ENCODE measurements at regions not wholly inside any gene's neighbourhood (a gene's known extent, or its start where the extent isn't known, plus 50 kb on each side); places are given as distances from the start of the nearest gene placed in this dataset.

DNA sequence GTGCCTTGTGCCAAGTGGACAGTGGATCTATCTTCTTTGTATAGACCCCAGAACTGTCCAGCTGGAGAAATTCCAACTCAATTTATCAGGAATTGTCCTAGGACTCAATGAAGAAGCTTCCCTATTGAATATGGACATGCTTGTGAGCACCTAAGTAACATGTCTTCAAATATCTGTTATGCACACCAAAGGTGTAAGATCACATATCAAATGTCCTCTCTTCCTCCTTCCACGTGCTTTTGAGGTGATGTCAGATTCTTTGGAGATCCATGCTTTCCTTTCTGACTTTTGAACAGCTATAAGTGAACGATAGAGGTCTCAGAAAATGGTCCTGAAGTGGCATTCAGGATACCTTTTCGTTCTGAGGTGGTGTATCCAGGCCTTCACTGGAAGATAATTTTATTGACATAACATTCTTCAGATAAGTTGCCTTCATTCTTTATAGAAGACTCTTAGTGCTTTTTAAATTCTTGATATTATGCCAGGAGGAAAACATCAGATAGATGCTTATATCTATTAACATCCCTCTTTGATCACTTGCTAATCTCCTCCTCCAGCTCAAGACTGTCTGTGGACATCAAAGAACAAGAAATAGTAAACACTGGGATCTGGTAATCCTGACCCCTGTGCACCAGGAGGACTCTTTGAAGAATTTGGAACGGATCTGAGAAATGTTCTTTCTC is 246.4 kb downstream of the SMARCA2 start:
- TF ChIP-seq, protein P1, sequence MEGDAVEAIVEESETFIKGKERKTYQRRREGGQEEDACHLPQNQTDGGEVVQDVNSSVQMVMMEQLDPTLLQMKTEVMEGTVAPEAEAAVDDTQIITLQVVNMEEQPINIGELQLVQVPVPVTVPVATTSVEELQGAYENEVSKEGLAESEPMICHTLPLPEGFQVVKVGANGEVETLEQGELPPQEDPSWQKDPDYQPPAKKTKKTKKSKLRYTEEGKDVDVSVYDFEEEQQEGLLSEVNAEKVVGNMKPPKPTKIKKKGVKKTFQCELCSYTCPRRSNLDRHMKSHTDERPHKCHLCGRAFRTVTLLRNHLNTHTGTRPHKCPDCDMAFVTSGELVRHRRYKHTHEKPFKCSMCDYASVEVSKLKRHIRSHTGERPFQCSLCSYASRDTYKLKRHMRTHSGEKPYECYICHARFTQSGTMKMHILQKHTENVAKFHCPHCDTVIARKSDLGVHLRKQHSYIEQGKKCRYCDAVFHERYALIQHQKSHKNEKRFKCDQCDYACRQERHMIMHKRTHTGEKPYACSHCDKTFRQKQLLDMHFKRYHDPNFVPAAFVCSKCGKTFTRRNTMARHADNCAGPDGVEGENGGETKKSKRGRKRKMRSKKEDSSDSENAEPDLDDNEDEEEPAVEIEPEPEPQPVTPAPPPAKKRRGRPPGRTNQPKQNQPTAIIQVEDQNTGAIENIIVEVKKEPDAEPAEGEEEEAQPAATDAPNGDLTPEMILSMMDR (conservative IDR thresholded peaks at IDR 0.05; ENCODE audit: low read depth in 2 of 2) = no peak
- no peak for TF ChIP-seq EZH2 (IDR thresholded peaks at IDR 0.05; ENCODE audit: low read depth, unreplicated experiment)
- TF ChIP-seq, protein P2, sequence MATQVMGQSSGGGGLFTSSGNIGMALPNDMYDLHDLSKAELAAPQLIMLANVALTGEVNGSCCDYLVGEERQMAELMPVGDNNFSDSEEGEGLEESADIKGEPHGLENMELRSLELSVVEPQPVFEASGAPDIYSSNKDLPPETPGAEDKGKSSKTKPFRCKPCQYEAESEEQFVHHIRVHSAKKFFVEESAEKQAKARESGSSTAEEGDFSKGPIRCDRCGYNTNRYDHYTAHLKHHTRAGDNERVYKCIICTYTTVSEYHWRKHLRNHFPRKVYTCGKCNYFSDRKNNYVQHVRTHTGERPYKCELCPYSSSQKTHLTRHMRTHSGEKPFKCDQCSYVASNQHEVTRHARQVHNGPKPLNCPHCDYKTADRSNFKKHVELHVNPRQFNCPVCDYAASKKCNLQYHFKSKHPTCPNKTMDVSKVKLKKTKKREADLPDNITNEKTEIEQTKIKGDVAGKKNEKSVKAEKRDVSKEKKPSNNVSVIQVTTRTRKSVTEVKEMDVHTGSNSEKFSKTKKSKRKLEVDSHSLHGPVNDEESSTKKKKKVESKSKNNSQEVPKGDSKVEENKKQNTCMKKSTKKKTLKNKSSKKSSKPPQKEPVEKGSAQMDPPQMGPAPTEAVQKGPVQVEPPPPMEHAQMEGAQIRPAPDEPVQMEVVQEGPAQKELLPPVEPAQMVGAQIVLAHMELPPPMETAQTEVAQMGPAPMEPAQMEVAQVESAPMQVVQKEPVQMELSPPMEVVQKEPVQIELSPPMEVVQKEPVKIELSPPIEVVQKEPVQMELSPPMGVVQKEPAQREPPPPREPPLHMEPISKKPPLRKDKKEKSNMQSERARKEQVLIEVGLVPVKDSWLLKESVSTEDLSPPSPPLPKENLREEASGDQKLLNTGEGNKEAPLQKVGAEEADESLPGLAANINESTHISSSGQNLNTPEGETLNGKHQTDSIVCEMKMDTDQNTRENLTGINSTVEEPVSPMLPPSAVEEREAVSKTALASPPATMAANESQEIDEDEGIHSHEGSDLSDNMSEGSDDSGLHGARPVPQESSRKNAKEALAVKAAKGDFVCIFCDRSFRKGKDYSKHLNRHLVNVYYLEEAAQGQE (IDR thresholded peaks at IDR 0.05; ENCODE audit: unreplicated experiment) = no peak
- no peak for TF ChIP-seq POLR2AphosphoS5 (IDR thresholded peaks at IDR 0.05; ENCODE audit: low read depth)
- TF ChIP-seq EZH2phosphoT487 (IDR thresholded peaks at IDR 0.05; ENCODE audit: unreplicated experiment) = no peak
- TF ChIP-seq, protein P3, sequence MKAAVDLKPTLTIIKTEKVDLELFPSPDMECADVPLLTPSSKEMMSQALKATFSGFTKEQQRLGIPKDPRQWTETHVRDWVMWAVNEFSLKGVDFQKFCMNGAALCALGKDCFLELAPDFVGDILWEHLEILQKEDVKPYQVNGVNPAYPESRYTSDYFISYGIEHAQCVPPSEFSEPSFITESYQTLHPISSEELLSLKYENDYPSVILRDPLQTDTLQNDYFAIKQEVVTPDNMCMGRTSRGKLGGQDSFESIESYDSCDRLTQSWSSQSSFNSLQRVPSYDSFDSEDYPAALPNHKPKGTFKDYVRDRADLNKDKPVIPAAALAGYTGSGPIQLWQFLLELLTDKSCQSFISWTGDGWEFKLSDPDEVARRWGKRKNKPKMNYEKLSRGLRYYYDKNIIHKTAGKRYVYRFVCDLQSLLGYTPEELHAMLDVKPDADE (IDR thresholded peaks at IDR 0.05) = no peak
- no peak for TF ChIP-seq JUNB (IDR thresholded peaks at IDR 0.05; ENCODE audit: unreplicated experiment)
- TF ChIP-seq CREB1 (CRISPR knock-in tag; IDR thresholded peaks at IDR 0.05; ENCODE audit: low read depth) = no peak
- no peak for TF ChIP-seq ZNF331 (CRISPR knock-in tag; IDR thresholded peaks at IDR 0.05; ENCODE audit: low read depth)
- no peak for TF ChIP-seq NANOG (IDR thresholded peaks at IDR 0.05; ENCODE audit: borderline replicate concordance)
- TF ChIP-seq, protein P4, sequence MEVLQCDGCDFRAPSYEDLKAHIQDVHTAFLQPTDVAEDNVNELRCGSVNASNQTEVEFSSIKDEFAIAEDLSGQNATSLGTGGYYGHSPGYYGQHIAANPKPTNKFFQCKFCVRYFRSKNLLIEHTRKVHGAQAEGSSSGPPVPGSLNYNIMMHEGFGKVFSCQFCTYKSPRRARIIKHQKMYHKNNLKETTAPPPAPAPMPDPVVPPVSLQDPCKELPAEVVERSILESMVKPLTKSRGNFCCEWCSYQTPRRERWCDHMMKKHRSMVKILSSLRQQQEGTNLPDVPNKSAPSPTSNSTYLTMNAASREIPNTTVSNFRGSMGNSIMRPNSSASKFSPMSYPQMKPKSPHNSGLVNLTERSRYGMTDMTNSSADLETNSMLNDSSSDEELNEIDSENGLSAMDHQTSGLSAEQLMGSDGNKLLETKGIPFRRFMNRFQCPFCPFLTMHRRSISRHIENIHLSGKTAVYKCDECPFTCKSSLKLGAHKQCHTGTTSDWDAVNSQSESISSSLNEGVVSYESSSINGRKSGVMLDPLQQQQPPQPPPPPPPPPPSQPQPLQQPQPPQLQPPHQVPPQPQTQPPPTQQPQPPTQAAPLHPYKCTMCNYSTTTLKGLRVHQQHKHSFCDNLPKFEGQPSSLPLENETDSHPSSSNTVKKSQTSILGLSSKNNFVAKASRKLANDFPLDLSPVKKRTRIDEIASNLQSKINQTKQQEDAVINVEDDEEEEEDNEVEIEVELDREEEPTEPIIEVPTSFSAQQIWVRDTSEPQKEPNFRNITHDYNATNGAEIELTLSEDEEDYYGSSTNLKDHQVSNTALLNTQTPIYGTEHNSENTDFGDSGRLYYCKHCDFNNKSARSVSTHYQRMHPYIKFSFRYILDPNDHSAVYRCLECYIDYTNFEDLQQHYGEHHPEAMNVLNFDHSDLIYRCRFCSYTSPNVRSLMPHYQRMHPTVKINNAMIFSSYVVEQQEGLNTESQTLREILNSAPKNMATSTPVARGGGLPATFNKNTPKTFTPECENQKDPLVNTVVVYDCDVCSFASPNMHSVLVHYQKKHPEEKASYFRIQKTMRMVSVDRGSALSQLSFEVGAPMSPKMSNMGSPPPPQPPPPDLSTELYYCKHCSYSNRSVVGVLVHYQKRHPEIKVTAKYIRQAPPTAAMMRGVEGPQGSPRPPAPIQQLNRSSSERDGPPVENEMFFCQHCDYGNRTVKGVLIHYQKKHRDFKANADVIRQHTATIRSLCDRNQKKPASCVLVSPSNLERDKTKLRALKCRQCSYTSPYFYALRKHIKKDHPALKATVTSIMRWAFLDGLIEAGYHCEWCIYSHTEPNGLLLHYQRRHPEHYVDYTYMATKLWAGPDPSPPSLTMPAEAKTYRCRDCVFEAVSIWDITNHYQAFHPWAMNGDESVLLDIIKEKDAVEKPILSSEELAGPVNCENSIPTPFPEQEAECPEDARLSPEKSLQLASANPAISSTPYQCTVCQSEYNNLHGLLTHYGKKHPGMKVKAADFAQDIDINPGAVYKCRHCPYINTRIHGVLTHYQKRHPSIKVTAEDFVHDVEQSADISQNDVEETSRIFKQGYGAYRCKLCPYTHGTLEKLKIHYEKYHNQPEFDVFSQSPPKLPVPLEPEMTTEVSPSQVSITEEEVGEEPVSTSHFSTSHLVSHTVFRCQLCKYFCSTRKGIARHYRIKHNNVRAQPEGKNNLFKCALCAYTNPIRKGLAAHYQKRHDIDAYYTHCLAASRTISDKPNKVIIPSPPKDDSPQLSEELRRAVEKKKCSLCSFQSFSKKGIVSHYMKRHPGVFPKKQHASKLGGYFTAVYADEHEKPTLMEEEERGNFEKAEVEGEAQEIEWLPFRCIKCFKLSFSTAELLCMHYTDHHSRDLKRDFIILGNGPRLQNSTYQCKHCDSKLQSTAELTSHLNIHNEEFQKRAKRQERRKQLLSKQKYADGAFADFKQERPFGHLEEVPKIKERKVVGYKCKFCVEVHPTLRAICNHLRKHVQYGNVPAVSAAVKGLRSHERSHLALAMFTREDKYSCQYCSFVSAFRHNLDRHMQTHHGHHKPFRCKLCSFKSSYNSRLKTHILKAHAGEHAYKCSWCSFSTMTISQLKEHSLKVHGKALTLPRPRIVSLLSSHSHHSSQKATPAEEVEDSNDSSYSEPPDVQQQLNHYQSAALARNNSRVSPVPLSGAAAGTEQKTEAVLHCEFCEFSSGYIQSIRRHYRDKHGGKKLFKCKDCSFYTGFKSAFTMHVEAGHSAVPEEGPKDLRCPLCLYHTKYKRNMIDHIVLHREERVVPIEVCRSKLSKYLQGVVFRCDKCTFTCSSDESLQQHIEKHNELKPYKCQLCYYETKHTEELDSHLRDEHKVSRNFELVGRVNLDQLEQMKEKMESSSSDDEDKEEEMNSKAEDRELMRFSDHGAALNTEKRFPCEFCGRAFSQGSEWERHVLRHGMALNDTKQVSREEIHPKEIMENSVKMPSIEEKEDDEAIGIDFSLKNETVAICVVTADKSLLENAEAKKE (CRISPR knock-in tag; IDR thresholded peaks at IDR 0.05) = no peak
- TF ChIP-seq STAT1 (IDR thresholded peaks at IDR 0.05; ENCODE audit: unreplicated experiment) = no peak
- TF ChIP-seq ZNF114 (CRISPR knock-in tag; IDR thresholded peaks at IDR 0.05) = no peak
